ENCODE measurements at regions not wholly inside any gene's neighbourhood (a gene's known extent, or its start where the extent isn't known, plus 50 kb on each side); places are given as distances from the start of the nearest gene placed in this dataset.

GRCh38 chr1:234554218-234554697 is 55.7 kb downstream of the IRF2BP2 start:
- no peak for DNase-seq

GRCh38 chr1:234553240-234554188 is 56.5 kb downstream of the IRF2BP2 start:
- no peak for DNase-seq

- DNase-seq, result no peak
These were observed 59.0 kb downstream of the IRF2BP2 start for GRCh38 chr1:234551032-234551378.

GRCh38 chr1:234550341-234551031 is 59.5 kb downstream of the IRF2BP2 start:
- DNase-seq, result no peak

GRCh38 chr1:234549447-234550021 is 60.4 kb downstream of the IRF2BP2 start:
- no peak for DNase-seq

- DNase-seq, result no peak
These were observed 62.8 kb downstream of the IRF2BP2 start for GRCh38 chr1:234546890-234547788.

GRCh38 chr1:234546387-234546704 is 63.6 kb downstream of the IRF2BP2 start:
- no peak for DNase-seq

- DNase-seq, result no peak
These were observed 64.2 kb downstream of the IRF2BP2 start for GRCh38 chr1:234545517-234546386.

- peak; percentile 68 for DNase-seq
These were observed 65.2 kb upstream of the TARBP1 start for GRCh38 chr1:234544087-234544579.

GRCh38 chr1:234543442-234544086 is 64.6 kb upstream of the TARBP1 start:
- no peak for DNase-seq

GRCh38 chr1:234542211-234542850 is 63.4 kb upstream of the TARBP1 start:
- DNase-seq, result no peak

GRCh38 chr1:234541286-234541975 is 62.5 kb upstream of the TARBP1 start:
- no peak for DNase-seq

- DNase-seq, result no peak
These were observed 61.4 kb upstream of the TARBP1 start for GRCh38 chr1:234540404-234540762.

GRCh38 chr1:234539666-234540403 is 60.9 kb upstream of the TARBP1 start:
- no peak for DNase-seq

GRCh38 chr1:234538930-234539649 is 60.1 kb upstream of the TARBP1 start:
- no peak for DNase-seq

GRCh38 chr1:234538062-234538731 is 59.2 kb upstream of the TARBP1 start:
- no peak for DNase-seq

- DNase-seq, result no peak
These were observed 58.3 kb upstream of the TARBP1 start for GRCh38 chr1:234537236-234537635.

- no peak for DNase-seq
These were observed 57.8 kb upstream of the TARBP1 start for GRCh38 chr1:234536741-234537140.
